GM19455 (cell line): ENCODE measurements at regions not wholly inside any gene's neighbourhood (a gene's known extent, or its start where the extent isn't known, plus 50 kb on each side); places are given as distances from the start of the nearest gene placed in this dataset.

Experiments used
- ATAC-seq: cut with Tn5 transposase; IDR thresholded peaks from one replicate; pipeline ENCODE4 v1.9.1; 2021; ENCODE audit not compliant: unreplicated experiment

GRCh38 chr5:125528881-125529280 lies 782.4 kb upstream of the ZNF608 start:
- no peak for ATAC-seq

GRCh38 chr5:125530833-125531615 lies 784.6 kb upstream of the ZNF608 start:
- no peak for ATAC-seq

- ATAC-seq = no peak
Measured at GRCh38 chr5:125536095-125536494, 789.7 kb upstream of the ZNF608 start.

GRCh38 chr5:125536582-125536981 lies 790.1 kb upstream of the ZNF608 start:
- no peak for ATAC-seq

- no peak for ATAC-seq
Measured at GRCh38 chr5:125537661-125538060, 791.2 kb upstream of the ZNF608 start.

- no peak for ATAC-seq
Measured at GRCh38 chr5:125538469-125538868, 792.0 kb upstream of the ZNF608 start.

- ATAC-seq = no peak
Measured at GRCh38 chr5:125541085-125541484, 794.6 kb upstream of the ZNF608 start.

GRCh38 chr5:125549322-125549911 lies 803.0 kb upstream of the ZNF608 start:
- ATAC-seq = no peak

- no peak for ATAC-seq
Measured at GRCh38 chr5:125550274-125550673, 803.8 kb upstream of the ZNF608 start.

GRCh38 chr5:125551246-125551645 lies 804.8 kb upstream of the ZNF608 start:
- no peak for ATAC-seq

- ATAC-seq = no peak
Measured at GRCh38 chr5:125551797-125552196, 805.4 kb upstream of the ZNF608 start.

- no peak for ATAC-seq
Measured at GRCh38 chr5:125552486-125552885, 806.0 kb upstream of the ZNF608 start.

- ATAC-seq = no peak
Measured at GRCh38 chr5:125554355-125554754, 807.9 kb upstream of the ZNF608 start.

- no peak for ATAC-seq
Measured at GRCh38 chr5:125555591-125555990, 809.2 kb upstream of the ZNF608 start.

- ATAC-seq = no peak
Measured at GRCh38 chr5:125558016-125558415, 811.6 kb upstream of the ZNF608 start.

- ATAC-seq = no peak
Measured at GRCh38 chr5:125558466-125558865, 812.0 kb upstream of the ZNF608 start.

GRCh38 chr5:125559296-125559695 lies 812.9 kb upstream of the ZNF608 start:
- ATAC-seq = no peak

- ATAC-seq = no peak
Measured at GRCh38 chr5:125560476-125561225, 814.2 kb upstream of the ZNF608 start.

- ATAC-seq = no peak
Measured at GRCh38 chr5:125564317-125564975, 818.0 kb upstream of the ZNF608 start.

GRCh38 chr5:125574491-125575044 lies 828.1 kb upstream of the ZNF608 start:
- no peak for ATAC-seq
